ENCODE measurements at regions not wholly inside any gene's neighbourhood (a gene's known extent, or its start where the extent isn't known, plus 50 kb on each side); places are given as distances from the start of the nearest gene placed in this dataset.

GRCh38 chr14:71449316-71450055, 482.7 kb upstream of the RGS6 start:
- no CpG with 5 or more reads among the region's 4 CpGs for WGBS, 2 experiments (ENCODE audit: extremely low coverage in 2 of 2, insufficient read length in 1 of 2)
- no peaks in the 10 kb centered on the region; the same call in 1 of the 2 replicates for H3K9me1 ChIP-seq (ENCODE audit: insufficient read depth, low read length)
- H4K8ac ChIP-seq (ENCODE audit: low read depth in 2 of 2, low read length in 2 of 2), result no peak overlapping the region
- no peak overlapping the region for H2BK5ac ChIP-seq (ENCODE audit: low read depth, low read length, poor library complexity, severe bottlenecking)
- no peak for TF ChIP-seq CEBPB (IDR thresholded peaks at IDR 0.05; ENCODE audit: low read depth, low read length)
- no peak for TF ChIP-seq BHLHE40 (IDR thresholded peaks at IDR 0.05; ENCODE audit: low read depth, low read length)
- peaks cover 12 to 52% of the 10 kb centered on the region in 2 experiments; a peak in 3 of 4 replicates for H3K79me1 ChIP-seq (ENCODE audit: low read depth in 1 of 2, low read length in 2 of 2)
- H3K9me3 ChIP-seq (ENCODE audit: control insufficient read depth, insufficient read depth, low read length), result no peaks in the 10 kb centered on the region
- H2BK20ac ChIP-seq (ENCODE audit: low read depth, low read length), result no peak overlapping the region
- no peak overlapping the region for H4K5ac ChIP-seq (ENCODE audit: low read depth, low read length)
- no peak overlapping the region for H2AK9ac ChIP-seq (replicated peaks; ENCODE audit: low read depth, low read length, poor library complexity)
- H3K27me3 ChIP-seq (ENCODE audit: control insufficient read depth, insufficient read depth, low read length), result no peaks in the 10 kb centered on the region
- no peak overlapping the region for H3K9ac ChIP-seq (ENCODE audit: low read depth, low read length)
- no peak overlapping the region for H3K4me2 ChIP-seq (ENCODE audit: low read depth, low read length)
- H3K14ac ChIP-seq (replicated peaks; ENCODE audit: low read depth, low read length), result no peak overlapping the region
- H2BK120ac ChIP-seq (ENCODE audit: low read depth, low read length), result no peak overlapping the region
- DNase-seq, result no peak
- in situ Hi-C loops (cut with MboI; ENCODE audit: low sequenced_read_pairs), result no loop called here
- no peak overlapping the region for H3K4ac ChIP-seq (ENCODE audit: low read depth, low read length)
- CTCF ChIA-PET, result no interaction called here
- peaks cover 3% of the 10 kb centered on the region; the same call in 1 of the 2 replicates for H4K20me1 ChIP-seq (ENCODE audit: insufficient read depth, low read length)
- no TSS peak for BruUV-seq (replicated peaks)
- no peak overlapping the region for H3K27ac ChIP-seq (ENCODE audit: insufficient read depth, low read length)
- no peak overlapping the region for H2AFZ ChIP-seq (replicated peaks; ENCODE audit: low read length, poor library complexity)
- H3K36me3 ChIP-seq (ENCODE audit: control insufficient read depth, insufficient read depth, low read length), result no peaks in the 10 kb centered on the region
- ATAC-seq (ENCODE audit: low read depth), result no peak
- no peak overlapping the region for H3K18ac ChIP-seq (ENCODE audit: low read depth, low read length)
- H4K91ac ChIP-seq (ENCODE audit: insufficient read depth, low read depth, low read length), result no peak overlapping the region
- H3K56ac ChIP-seq (ENCODE audit: extremely low read depth, insufficient read depth, low read length), result no peak overlapping the region
- intact Hi-C loops (cut with micrococcal nuclease), result no loop called here
- H3K23ac ChIP-seq (ENCODE audit: low read depth, low read length), result no peak overlapping the region
- H2AK5ac ChIP-seq (ENCODE audit: low read depth, low read length), result no peak overlapping the region
- no peak overlapping the region for H2BK15ac ChIP-seq (ENCODE audit: low read depth, low read length)
- H3K4me3 ChIP-seq (ENCODE audit: insufficient read depth, low read depth, low read length), result no peak overlapping the region
- POLR2A ChIA-PET (ENCODE audit: unreplicated experiment), result no interaction called here
- peaks cover 2% of the 10 kb centered on the region for H3K4me1 ChIP-seq (ENCODE audit: control insufficient read depth, insufficient read depth, low read length)
- dilution Hi-C loops (cut with HindIII; ENCODE audit: low sequenced_read_pairs, unreplicated experiment), result no loop called here
